SK-N-SH (cell line): ENCODE measurements at regions not wholly inside any gene's neighbourhood (a gene's known extent, or its start where the extent isn't known, plus 50 kb on each side); places are given as distances from the start of the nearest gene placed in this dataset.

Experiments
- CTCF ChIA-PET: fragments of 300-600, 350-600 bp; formaldehyde crosslinking; extraction: SDS; loops from one replicate; lab custom pipeline; 2021; lab: Yijun Ruan, JAX
- POLR2A ChIA-PET: fragments of 350-600 bp; sonication (Branson Sonifier 250); formaldehyde crosslinking; extraction: SDS; loops from one replicate; lab custom pipeline; 2020; ENCODE audit warnings: antibody characterized with exemption, inconsistent platforms; lab: Yijun Ruan, JAX
- DNase-seq: peaks from one replicate; pipeline ENCODE4 v3.0.0; 2012
- H2AFZ ChIP-seq: fragments of 200-600 bp; sonication (generic); 2 replicates; pipeline ENCODE4 v1.8.1; 2016; ENCODE audit warnings: antibody characterized with exemption, mild to moderate bottlenecking, low read depth
- H3F3A ChIP-seq: fragments of 200-600 bp; sonication (generic); replicated peaks from 2 replicates; pipeline ENCODE3; 2016; ENCODE audit warnings: antibody characterized with exemption, mild to moderate bottlenecking; ENCODE audit not compliant: insufficient read depth
- H3K27ac ChIP-seq, 2 experiments: fragments of 200-500 bp in 1 of 2; fragments of 200-600 bp in 1 of 2; sonication (Bioruptor generic) in 1 of 2; sonication (generic), shearing (Covaris generic) in 1 of 2; 2 replicates each; pipeline versions ENCODE4 v1.5.1 to v1.6.1; 2014 to 2016; ENCODE audit warnings: low read depth in 2 of 2, inconsistent platforms in 1 of 2, low read length in 1 of 2, mild to moderate bottlenecking in 1 of 2, mixed read lengths in 1 of 2
- H3K27me3 ChIP-seq: fragments of 200-600 bp; sonication (generic), shearing (Covaris generic); 2 replicates; pipeline ENCODE4 v1.6.1; 2016; ENCODE audit warnings: mixed run types; ENCODE audit not compliant: insufficient read depth
- H3K36me3 ChIP-seq, 2 experiments: fragments of 200-500 bp in 1 of 2; fragments of 200-600 bp in 1 of 2; sonication (Bioruptor generic) in 1 of 2; sonication (generic) in 1 of 2; replicated peaks in 1 of 2; 2 replicates each; pipeline versions ENCODE3 to v1.5.1; 2014 to 2016; ENCODE audit warnings: low read length in 1 of 2, mild to moderate bottlenecking in 1 of 2; ENCODE audit not compliant: insufficient read depth in 2 of 2, control insufficient read depth in 1 of 2
- H3K4me1 ChIP-seq, 2 experiments: fragments of 200-500 bp in 1 of 2; fragments of 200-600 bp in 1 of 2; sonication (Bioruptor generic) in 1 of 2; sonication (generic), shearing (Covaris generic) in 1 of 2; 2 replicates each; pipeline versions ENCODE4 v1.5.1 to v1.6.1; 2014 to 2016; ENCODE audit warnings: low read depth in 1 of 2, low read length in 1 of 2, mixed run types in 1 of 2; ENCODE audit not compliant: insufficient read depth in 2 of 2, control insufficient read depth in 1 of 2
- H3K4me2 ChIP-seq: fragments of 200-600 bp; sonication (generic), shearing (Covaris generic); 2 replicates; pipeline ENCODE4 v1.6.1; 2017; ENCODE audit warnings: mixed run types
- H3K4me3 ChIP-seq, 2 experiments: fragments of 200-500 bp in 1 of 2; fragments of 200-600 bp in 1 of 2; sonication (Bioruptor generic) in 1 of 2; sonication (generic), shearing (Covaris generic) in 1 of 2; 2 replicates each; pipeline versions ENCODE4 v1.5.1 to v1.8.1; 2014 to 2016; ENCODE audit warnings: low read depth in 2 of 2, inconsistent platforms in 1 of 2, low read length in 1 of 2, mild to moderate bottlenecking in 1 of 2, mixed read lengths in 1 of 2, moderate library complexity in 1 of 2
- H3K79me2 ChIP-seq: fragments of 200-600 bp; sonication (generic); 2 replicates; pipeline ENCODE4 v1.8.1; 2017; ENCODE audit warnings: mild to moderate bottlenecking; ENCODE audit not compliant: insufficient read depth
- H3K9ac ChIP-seq: fragments of 200-600 bp; sonication (generic); 2 replicates; pipeline ENCODE4 v1.6.1; 2017; ENCODE audit warnings: mixed run types
- H3K9me2 ChIP-seq: fragments of 200-600 bp; sonication (generic); 2 replicates; pipeline ENCODE4 v1.6.1; 2017; ENCODE audit warnings: mixed run types
- H3K9me3 ChIP-seq: fragments of 200-600 bp; sonication (generic); 2 replicates; pipeline ENCODE4 v1.6.1; 2017; ENCODE audit warnings: mixed run types, mild to moderate bottlenecking, moderate library complexity
- H4K20me1 ChIP-seq: fragments of 200-600 bp; sonication (generic); 2 replicates; pipeline ENCODE4 v1.6.1; 2017; ENCODE audit warnings: mild to moderate bottlenecking, mixed run types; ENCODE audit not compliant: insufficient read depth
- EP300 ChIP-seq, 2 experiments: IDR thresholded peaks; 2 replicates each; pipeline versions ENCODE4 v1.4.0 to v1.6.1; 2012; ENCODE audit warnings: borderline replicate concordance in 1 of 2, low read depth in 1 of 2, low read length in 1 of 2
- EZH2phosphoT487 ChIP-seq: fragments of 200-600 bp; sonication (generic); IDR thresholded peaks from 2 replicates; pipeline ENCODE4 v1.6.1; 2017; ENCODE audit warnings: low read depth, mixed run types, mild to moderate bottlenecking, antibody characterized with exemption, moderate library complexity, borderline replicate concordance
- JUND ChIP-seq: IDR thresholded peaks from 2 replicates; pipeline ENCODE4 v1.4.0; 2012
- MEF2A ChIP-seq: IDR thresholded peaks from 2 replicates; pipeline ENCODE4 v1.4.0; 2012; ENCODE audit warnings: low read depth, borderline replicate concordance
- NFIC ChIP-seq: IDR thresholded peaks from 2 replicates; pipeline ENCODE4 v1.4.0; 2012; ENCODE audit warnings: borderline replicate concordance
- RXRA ChIP-seq: IDR thresholded peaks from 2 replicates; pipeline ENCODE4 v1.4.0; 2012; ENCODE audit warnings: low read depth, mild to moderate bottlenecking, borderline replicate concordance
- SMC3 ChIP-seq: IDR thresholded peaks from 2 replicates; pipeline ENCODE4 v1.6.1; 2012; ENCODE audit warnings: low read depth, low read length, improper control_type of control experiment
- TCF12 ChIP-seq: IDR thresholded peaks from 2 replicates; pipeline ENCODE4 v1.4.0; 2012
- TEAD4 ChIP-seq: IDR thresholded peaks from 2 replicates; pipeline ENCODE4 v1.4.0; 2012; ENCODE audit warnings: mild to moderate bottlenecking, borderline replicate concordance; ENCODE audit not compliant: insufficient read depth
- YY1 ChIP-seq: IDR thresholded peaks from 2 replicates; pipeline ENCODE4 v1.4.0; 2012; ENCODE audit warnings: low read depth, mild to moderate bottlenecking
- WGBS: methylation state at CpG from one replicate; pipeline ENCODE4 v1.1.6; 2017; ENCODE audit warnings: low lambda C conversion rate; 5-methylcytosine and 5-hydroxymethylcytosine counted together
- TF ChIP-seq, protein P1 (sequence below): IDR thresholded peaks from 2 replicates; pipeline ENCODE4 v1.4.0; 2012; ENCODE audit warnings: low read depth, borderline replicate concordance
- TF ChIP-seq, protein P2 (sequence below): IDR thresholded peaks from 2 replicates; pipeline ENCODE4; 2012

DNA sequence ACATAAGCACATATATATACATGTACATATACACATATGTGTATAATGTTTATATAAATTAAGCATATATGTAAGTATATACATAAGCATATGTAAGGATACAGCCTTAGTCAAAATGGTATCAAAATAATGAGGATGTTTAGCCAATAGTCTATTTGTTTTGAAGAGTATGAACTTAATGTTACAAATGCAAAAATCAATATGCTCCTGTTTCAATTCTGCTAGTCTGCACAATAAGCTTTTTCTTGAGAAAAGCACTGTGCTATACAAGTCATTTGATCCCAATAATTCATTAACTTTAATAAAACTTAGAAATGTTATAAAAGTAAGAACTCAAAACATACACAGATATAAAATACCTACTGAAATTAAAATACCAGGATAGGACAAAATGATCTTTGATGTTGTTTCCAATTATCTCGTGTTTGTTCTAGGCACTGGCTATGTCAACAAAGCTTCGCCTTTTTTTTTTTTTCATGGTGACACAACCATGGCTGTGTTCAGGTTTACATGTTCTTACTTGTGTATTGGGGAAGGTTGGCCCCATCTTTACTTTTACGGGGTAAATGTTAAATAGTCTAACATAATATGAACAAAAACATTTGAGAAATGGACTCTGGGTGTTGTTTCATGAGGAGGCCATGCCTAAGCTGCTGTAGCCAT lies 271.1 kb upstream of the CDH19 start (continued):
- TF ChIP-seq EZH2phosphoT487 (no peak), EP300 (IDR thresholded peaks at IDR 0.05; ENCODE audit: borderline replicate concordance in 1 of 2, low read depth in 1 of 2, low read length in 1 of 2) (no peak), JUND (no peak), MEF2A (no peak), SMC3 (no peak), TEAD4 (no peak), TCF12 (no peak)
- TF ChIP-seq, protein P1, sequence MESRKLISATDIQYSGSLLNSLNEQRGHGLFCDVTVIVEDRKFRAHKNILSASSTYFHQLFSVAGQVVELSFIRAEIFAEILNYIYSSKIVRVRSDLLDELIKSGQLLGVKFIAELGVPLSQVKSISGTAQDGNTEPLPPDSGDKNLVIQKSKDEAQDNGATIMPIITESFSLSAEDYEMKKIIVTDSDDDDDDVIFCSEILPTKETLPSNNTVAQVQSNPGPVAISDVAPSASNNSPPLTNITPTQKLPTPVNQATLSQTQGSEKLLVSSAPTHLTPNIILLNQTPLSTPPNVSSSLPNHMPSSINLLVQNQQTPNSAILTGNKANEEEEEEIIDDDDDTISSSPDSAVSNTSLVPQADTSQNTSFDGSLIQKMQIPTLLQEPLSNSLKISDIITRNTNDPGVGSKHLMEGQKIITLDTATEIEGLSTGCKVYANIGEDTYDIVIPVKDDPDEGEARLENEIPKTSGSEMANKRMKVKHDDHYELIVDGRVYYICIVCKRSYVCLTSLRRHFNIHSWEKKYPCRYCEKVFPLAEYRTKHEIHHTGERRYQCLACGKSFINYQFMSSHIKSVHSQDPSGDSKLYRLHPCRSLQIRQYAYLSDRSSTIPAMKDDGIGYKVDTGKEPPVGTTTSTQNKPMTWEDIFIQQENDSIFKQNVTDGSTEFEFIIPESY = no peak

DNA sequence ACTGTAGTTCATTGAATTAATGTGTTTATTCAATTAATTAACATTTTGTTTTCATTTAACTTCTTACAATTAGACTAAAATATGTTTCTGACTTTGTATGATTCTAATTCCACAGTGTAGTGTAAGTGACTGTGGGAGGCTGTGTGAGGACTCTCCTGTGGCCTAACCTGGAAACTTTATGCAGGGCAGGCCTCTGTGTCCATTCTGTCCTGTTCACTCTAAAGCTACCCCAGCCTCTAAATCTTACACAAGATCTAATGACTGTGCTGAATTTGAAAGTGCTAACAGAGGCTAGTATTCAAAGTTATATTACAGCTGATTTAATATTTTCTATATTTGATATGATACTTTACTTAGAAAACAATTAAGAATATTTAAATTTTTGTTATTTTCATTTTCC lies 270.5 kb upstream of the CDH19 start:
- H2AFZ ChIP-seq = no peak overlapping the region
- H3K27me3 ChIP-seq = no peaks in the 10 kb centered on the region
- no peak overlapping the region for H3K4me2 ChIP-seq
- no peaks in the 10 kb centered on the region for H4K20me1 ChIP-seq
- no peak overlapping the region for H3K9ac ChIP-seq
- H3K36me3 ChIP-seq = no peaks in the 10 kb centered on the region
- H3K9me3 ChIP-seq = no peaks in the 10 kb centered on the region
- H3K4me3 ChIP-seq = no peak overlapping the region
- TF ChIP-seq RXRA = no peak
- TF ChIP-seq EP300 (IDR thresholded peaks at IDR 0.05; ENCODE audit: borderline replicate concordance in 1 of 2, low read depth in 1 of 2, low read length in 1 of 2) = no peak
- TF ChIP-seq MEF2A = no peak
- TF ChIP-seq, protein P1 = no peak
- no peak for TF ChIP-seq YY1
- no peak for TF ChIP-seq JUND
- TF ChIP-seq, all 33 proteins: peak for 0
- no peaks in the 10 kb centered on the region for H3K9me2 ChIP-seq
- POLR2A ChIA-PET = no interaction called here
- no peak overlapping the region for H3K27ac ChIP-seq
- H3K79me2 ChIP-seq = no peaks in the 10 kb centered on the region
- H3K4me1 ChIP-seq = no peaks in the 10 kb centered on the region
- no peak for DNase-seq
- CTCF ChIA-PET = interaction anchor here (0.7 to 1.3 kb wide), 3 partner anchors 10 to 315 kb away, joined by 3 read pairs; no protein-coding TSS in a partner anchor
- no peaks in the 10 kb centered on the region for H3F3A ChIP-seq

DNA sequence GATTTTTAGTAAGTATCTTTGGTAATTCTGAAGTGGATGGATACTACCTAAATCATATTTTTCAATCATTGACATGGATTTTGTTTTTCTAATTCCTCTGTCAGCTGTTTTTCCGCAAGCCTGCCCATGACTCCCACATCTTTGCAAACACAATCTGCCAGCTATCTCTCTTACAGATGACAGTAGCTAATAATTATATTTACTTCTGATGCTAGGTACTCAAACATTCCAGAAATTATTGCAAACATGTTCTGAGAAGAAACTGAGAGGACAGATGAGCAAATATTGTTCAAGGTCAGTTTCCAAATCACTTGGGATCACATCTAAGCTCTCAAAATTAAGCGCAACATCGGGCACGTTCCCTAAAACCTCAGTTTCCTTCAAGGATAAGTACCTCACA lies 270.0 kb upstream of the CDH19 start:
- CTCF ChIA-PET = interaction anchor here (0.7 to 1.3 kb wide), 3 partner anchors 10 to 314 kb away, joined by 3 read pairs; no protein-coding TSS in a partner anchor
- H4K20me1 ChIP-seq = no peaks in the 10 kb centered on the region
- TF ChIP-seq, protein P2, sequence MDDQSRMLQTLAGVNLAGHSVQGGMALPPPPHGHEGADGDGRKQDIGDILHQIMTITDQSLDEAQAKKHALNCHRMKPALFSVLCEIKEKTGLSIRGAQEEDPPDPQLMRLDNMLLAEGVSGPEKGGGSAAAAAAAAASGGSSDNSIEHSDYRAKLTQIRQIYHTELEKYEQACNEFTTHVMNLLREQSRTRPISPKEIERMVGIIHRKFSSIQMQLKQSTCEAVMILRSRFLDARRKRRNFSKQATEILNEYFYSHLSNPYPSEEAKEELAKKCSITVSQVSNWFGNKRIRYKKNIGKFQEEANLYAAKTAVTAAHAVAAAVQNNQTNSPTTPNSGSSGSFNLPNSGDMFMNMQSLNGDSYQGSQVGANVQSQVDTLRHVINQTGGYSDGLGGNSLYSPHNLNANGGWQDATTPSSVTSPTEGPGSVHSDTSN = no peak
- no peak for TF ChIP-seq NFIC
- H3K4me3 ChIP-seq = no peak overlapping the region
- POLR2A ChIA-PET = no interaction called here
- H3K4me1 ChIP-seq = no peaks in the 10 kb centered on the region
- WGBS = 33% methylated on average over 4 of the region's 4 CpGs
- H3K27me3 ChIP-seq = no peaks in the 10 kb centered on the region
- no peak overlapping the region for H3K4me2 ChIP-seq
- no peak for DNase-seq
- no peaks in the 10 kb centered on the region for H3K9me3 ChIP-seq
- no peaks in the 10 kb centered on the region for H3K79me2 ChIP-seq
- H2AFZ ChIP-seq = no peak overlapping the region
- no peaks in the 10 kb centered on the region for H3K36me3 ChIP-seq
- no peak overlapping the region for H3K9ac ChIP-seq
- H3K9me2 ChIP-seq = no peaks in the 10 kb centered on the region
- no peaks in the 10 kb centered on the region for H3F3A ChIP-seq
- H3K27ac ChIP-seq = no peak overlapping the region
